D341Med (cell line): ENCODE measurements at regions not wholly inside any gene's neighbourhood (a gene's known extent, or its start where the extent isn't known, plus 50 kb on each side); places are given as distances from the start of the nearest gene placed in this dataset.

Experiments
- DNase-seq: peaks from one replicate; pipeline ENCODE4 v3.0.0; 2012; ENCODE audit warnings: low spot score

- DNase-seq = no peak
Observed at GRCh38 chr15:97627634-97628033, 332.9 kb upstream of the ARRDC4 start.

GRCh38 chr15:97645758-97646157 lies 314.7 kb upstream of the ARRDC4 start:
- no peak for DNase-seq

- DNase-seq = no peak
Observed at GRCh38 chr15:97648728-97649127, 311.8 kb upstream of the ARRDC4 start.

GRCh38 chr15:97652041-97652440 lies 308.5 kb upstream of the ARRDC4 start:
- no peak for DNase-seq

GRCh38 chr15:97652700-97653167 lies 307.8 kb upstream of the ARRDC4 start:
- peak; percentile 47 for DNase-seq

GRCh38 chr15:97653896-97654295 lies 306.6 kb upstream of the ARRDC4 start:
- no peak for DNase-seq

GRCh38 chr15:97654481-97655076 lies 305.9 kb upstream of the ARRDC4 start:
- DNase-seq = no peak

GRCh38 chr15:97661796-97662195 lies 298.7 kb upstream of the ARRDC4 start:
- DNase-seq = no peak

- no peak for DNase-seq
Observed at GRCh38 chr15:97672586-97672985, 287.9 kb upstream of the ARRDC4 start.

GRCh38 chr15:97678656-97679055 lies 281.8 kb upstream of the ARRDC4 start:
- no peak for DNase-seq

GRCh38 chr15:97679106-97679688 lies 281.3 kb upstream of the ARRDC4 start:
- DNase-seq = no peak

- DNase-seq = no peak
Observed at GRCh38 chr15:97680606-97681220, 279.8 kb upstream of the ARRDC4 start.

GRCh38 chr15:97683831-97684230 lies 276.7 kb upstream of the ARRDC4 start:
- no peak for DNase-seq

- no peak for DNase-seq
Observed at GRCh38 chr15:97684249-97684648, 276.3 kb upstream of the ARRDC4 start.

GRCh38 chr15:97686324-97686723 lies 274.2 kb upstream of the ARRDC4 start:
- no peak for DNase-seq

- DNase-seq = no peak
Observed at GRCh38 chr15:97687654-97688053, 272.8 kb upstream of the ARRDC4 start.

- no peak for DNase-seq
Observed at GRCh38 chr15:97688177-97688576, 272.3 kb upstream of the ARRDC4 start.

- no peak for DNase-seq
Observed at GRCh38 chr15:97688886-97689285, 271.6 kb upstream of the ARRDC4 start.

- no peak for DNase-seq
Observed at GRCh38 chr15:97691078-97691477, 269.4 kb upstream of the ARRDC4 start.

GRCh38 chr15:97691799-97692198 lies 268.7 kb upstream of the ARRDC4 start:
- no peak for DNase-seq

- peak; percentile 41 for DNase-seq
Observed at GRCh38 chr15:97692301-97693015, 268.0 kb upstream of the ARRDC4 start.

GRCh38 chr15:97694456-97694855 lies 266.0 kb upstream of the ARRDC4 start:
- DNase-seq = no peak

- no peak for DNase-seq
Observed at GRCh38 chr15:97703400-97703799, 257.1 kb upstream of the ARRDC4 start.
